G401 (cell line): ENCODE measurements at regions not wholly inside any gene's neighbourhood (a gene's known extent, or its start where the extent isn't known, plus 50 kb on each side); places are given as distances from the start of the nearest gene placed in this dataset.

Experiments used
- DNase-seq: peaks from one replicate; pipeline ENCODE4 v3.0.0-alpha.2; 2015; ENCODE audit warnings: low spot score
- in situ Hi-C: cut with HindIII; loops from 2 replicates; pipeline ENCODE4 v1.10.0; 2016; ENCODE audit warnings: low sequenced_read_pairs, mixed read lengths

GRCh38 chr11:80842246-80842645 is 1401.4 kb upstream of the TENM4 start:
- in situ Hi-C loops: no loop called here
- no peak for DNase-seq

GRCh38 chr11:80841675-80842074 is 1400.8 kb upstream of the TENM4 start:
- DNase-seq: no peak
- in situ Hi-C loops: no loop called here

- no peak for DNase-seq
- in situ Hi-C loops: no loop called here
Observed at GRCh38 chr11:80838153-80838552, 1397.3 kb upstream of the TENM4 start.

GRCh38 chr11:80837051-80837450 is 1396.2 kb upstream of the TENM4 start:
- no peak for DNase-seq
- in situ Hi-C loops: no loop called here

GRCh38 chr11:80831374-80831773 is 1390.5 kb upstream of the TENM4 start:
- in situ Hi-C loops: no loop called here
- no peak for DNase-seq

- in situ Hi-C loops: no loop called here
- DNase-seq: no peak
Observed at GRCh38 chr11:80827781-80828180, 1387.0 kb upstream of the TENM4 start.

- in situ Hi-C loops: no loop called here
- no peak for DNase-seq
Observed at GRCh38 chr11:80826808-80827207, 1386.0 kb upstream of the TENM4 start.

GRCh38 chr11:80822308-80822707 is 1381.5 kb upstream of the TENM4 start:
- in situ Hi-C loops: no loop called here
- peak; percentile 8 for DNase-seq

- no peak for DNase-seq
Observed at GRCh38 chr11:80819271-80819670, 1378.4 kb upstream of the TENM4 start.

GRCh38 chr11:80816966-80817365 is 1376.1 kb upstream of the TENM4 start:
- in situ Hi-C loops: no loop called here
- no peak for DNase-seq

More at GRCh38 chr11:80819271-80819670, 1378.4 kb upstream of the TENM4 start:
- in situ Hi-C loops: no loop called here

DNA sequence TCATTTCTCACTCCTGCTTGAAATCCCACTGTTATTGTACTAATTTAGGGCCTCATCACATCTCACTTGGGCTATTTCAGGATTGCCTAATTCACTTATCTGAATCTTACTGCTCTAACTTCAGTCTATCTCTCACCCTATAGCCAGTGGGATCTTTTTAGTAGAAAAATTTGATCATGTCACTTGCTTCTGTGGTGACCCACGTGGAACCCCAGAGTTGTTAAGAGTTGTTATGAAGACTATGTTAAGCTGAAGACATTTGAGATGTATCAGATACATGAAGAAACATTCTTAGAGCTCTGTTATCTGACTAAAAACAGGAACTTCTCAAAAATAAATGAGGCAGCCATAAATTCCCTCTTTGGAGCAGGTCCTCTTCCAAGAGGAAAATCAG is 1375.6 kb upstream of the TENM4 start:
- DNase-seq: no peak
- in situ Hi-C loops: no loop called here

- DNase-seq: no peak
Observed at GRCh38 chr11:80815752-80816453, 1375.1 kb upstream of the TENM4 start.

GRCh38 chr11:80814813-80815212 is 1374.0 kb upstream of the TENM4 start:
- in situ Hi-C loops: no loop called here
- no peak for DNase-seq

More at GRCh38 chr11:80815752-80816453, 1375.1 kb upstream of the TENM4 start:
- in situ Hi-C loops: no loop called here

DNA sequence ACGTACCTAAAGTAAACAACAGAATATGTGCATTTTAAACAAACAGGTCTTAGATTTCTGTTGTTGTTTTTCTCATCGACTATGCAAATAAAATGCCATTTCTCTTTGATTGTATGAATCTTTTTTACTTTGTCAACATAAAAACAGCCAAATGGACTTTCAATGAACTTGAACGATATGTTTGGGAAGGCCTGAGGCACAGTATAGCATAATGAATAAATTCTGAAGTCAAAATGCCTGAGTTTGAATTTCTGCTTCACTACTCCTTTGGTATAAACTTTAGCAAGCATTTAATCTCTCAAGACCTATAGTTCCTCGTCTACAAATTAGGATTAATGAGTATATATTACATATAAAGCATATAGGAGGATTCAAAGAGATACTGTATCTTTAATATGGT is 1369.9 kb upstream of the TENM4 start:
- DNase-seq: no peak
- in situ Hi-C loops: no loop called here

DNA sequence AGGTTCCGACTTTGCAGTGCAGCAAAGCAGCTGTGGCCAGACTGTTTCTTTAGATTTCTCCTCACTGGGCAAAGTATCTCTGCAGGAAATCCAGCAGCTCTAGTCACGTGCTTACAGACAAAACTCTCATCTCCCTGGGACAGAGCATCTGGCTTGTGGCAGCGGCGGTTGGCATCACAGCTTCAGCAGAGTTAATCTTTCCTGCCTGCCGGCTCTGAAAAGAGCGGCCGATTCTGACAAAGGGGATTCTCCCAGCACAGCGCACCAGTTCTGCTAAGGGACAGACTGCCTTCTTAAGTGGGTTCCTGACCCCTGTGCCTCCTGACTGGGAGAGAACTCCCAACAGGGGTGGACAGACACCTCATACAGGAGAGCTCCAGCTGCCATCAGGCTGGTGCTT is 1357.3 kb upstream of the TENM4 start:
- no peak for DNase-seq
- in situ Hi-C loops: no loop called here

- in situ Hi-C loops: no loop called here
- no peak for DNase-seq
Observed at GRCh38 chr11:80783561-80783960, 1342.7 kb upstream of the TENM4 start.

DNA sequence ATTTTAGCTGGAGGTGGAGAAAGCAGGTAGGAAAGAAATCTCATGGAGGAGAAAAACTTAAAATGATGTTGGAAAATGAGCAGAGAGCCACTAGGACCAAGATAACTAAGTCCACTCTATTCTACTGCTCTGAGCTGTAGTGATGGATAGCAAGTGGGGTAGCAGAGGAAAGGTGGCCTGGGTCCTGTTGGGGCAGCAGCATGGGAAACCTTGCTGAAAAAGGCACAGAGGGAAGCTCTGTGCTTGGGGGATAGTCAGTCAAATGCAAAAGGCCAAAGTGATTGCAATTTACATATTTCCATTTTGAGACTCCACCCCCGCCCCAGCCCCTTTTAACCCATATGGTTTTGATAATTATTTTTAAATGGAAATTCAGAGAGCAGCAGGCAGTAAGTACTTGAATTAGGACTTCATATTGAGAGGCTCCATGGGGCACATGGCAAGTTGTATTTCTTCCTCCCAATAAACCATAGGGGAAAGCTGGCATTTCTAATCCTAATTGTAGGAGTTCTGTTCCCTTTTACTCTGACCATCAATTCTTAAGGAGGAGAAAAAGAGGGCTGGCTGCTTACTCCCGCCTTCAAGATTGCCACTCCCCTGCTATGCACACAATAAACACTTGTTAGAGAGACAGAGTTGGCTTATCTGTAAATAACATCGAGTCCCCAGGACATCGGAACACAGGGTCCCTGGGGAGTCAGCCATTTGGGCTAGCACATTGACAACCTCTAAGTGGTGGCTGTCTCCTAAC is 1341.5 kb upstream of the TENM4 start:
- in situ Hi-C loops: no loop called here

DNA sequence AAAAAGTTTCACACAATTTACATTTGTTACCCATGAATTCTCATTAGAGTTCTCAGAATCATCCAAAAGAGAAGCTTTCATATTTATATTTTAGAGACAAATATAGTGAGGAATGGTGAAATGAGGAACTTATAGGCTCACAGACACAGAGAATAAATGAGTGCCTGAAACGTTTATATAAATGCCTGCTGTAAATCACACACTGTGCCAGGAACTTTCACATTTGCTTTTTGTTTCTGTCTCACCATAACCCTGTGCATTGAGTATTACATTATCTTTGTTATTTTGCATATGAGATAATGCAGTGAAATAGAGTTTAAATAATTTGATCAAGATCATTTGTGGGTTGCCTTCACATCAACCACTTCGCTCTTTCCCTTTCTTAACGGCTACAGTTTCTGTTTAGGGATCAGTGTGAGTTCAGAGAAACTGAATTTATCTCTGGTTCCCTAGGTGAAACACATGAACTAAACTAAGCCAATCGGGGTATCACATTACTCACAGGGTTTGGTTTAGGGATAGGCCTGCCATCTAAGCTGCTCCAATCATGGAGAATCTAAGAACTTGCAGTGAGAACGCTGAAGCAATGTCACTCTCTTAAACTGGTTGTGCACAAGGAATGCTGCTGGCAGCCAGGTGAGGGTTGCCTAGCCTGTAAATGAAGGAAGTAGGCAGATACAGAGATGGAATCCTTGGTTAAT is 1339.2 kb upstream of the TENM4 start:
- no peak for DNase-seq
- in situ Hi-C loops: no loop called here

More for the DNA sequence above, 1341.5 kb upstream of the TENM4 start:
- DNase-seq: no peak

DNA sequence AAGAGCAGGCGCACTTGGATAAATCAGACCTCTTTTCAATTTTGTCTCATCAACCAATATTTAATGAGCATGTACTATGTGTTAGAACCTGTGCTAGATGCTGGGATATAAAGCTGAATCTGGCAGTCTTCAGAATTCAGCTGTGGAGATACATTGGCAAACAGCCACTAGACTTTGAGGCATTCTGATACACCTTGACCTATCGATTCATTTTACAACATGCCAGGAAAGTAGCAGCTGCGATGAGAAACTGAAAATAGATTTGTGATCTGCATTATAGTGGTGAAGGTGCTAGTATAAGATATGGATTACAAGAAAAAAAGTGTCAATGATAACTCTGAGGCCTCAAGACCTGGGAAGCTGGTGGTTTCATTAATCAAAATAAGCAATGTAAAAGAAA is 1338.1 kb upstream of the TENM4 start:
- no peak for DNase-seq
- in situ Hi-C loops: no loop called here

DNA sequence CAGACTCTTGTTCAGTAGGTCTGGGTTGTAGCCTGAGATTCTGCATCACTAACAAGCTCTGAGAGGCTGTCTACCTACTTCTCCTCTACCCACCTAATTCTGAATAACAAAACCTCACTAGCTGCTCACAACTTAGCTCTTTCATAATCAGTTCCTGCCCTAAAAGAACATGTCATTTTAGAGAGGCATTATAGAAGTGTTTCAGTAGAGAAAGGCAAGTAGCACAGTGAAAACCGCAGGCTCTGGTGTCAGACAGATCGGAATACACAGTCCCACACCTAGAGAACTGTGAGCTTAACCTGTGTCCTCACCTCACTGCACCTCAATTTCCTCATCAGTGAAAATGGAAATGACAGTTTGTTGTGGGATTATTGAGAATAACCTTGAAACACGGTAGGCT is 1337.6 kb upstream of the TENM4 start:
- no peak for DNase-seq
- in situ Hi-C loops: no loop called here
